ENCODE measurements at regions not wholly inside any gene's neighbourhood (a gene's known extent, or its start where the extent isn't known, plus 50 kb on each side); places are given as distances from the start of the nearest gene placed in this dataset.

GRCh38 chr6:134621858-134622257 is 303.9 kb upstream of the SGK1 start:
- DNase-seq (ENCODE audit: low spot score) = no peak
- Histone ChIP-seq H3K14ac (ENCODE audit: low read length) (no peak overlapping the region), H2BK12ac (ENCODE audit: low read length) (no peak overlapping the region), H3K9me3 (replicated peaks in 1 of 2; ENCODE audit: control insufficient read depth in 2 of 2, insufficient read depth in 1 of 2, low read depth in 1 of 2, low read length in 2 of 2) (no peaks in the 10 kb centered on the region), H3K9ac (ENCODE audit: low read depth, low read length, poor library complexity) (no peak overlapping the region), H3K4me1 (ENCODE audit: control insufficient read depth in 2 of 2, insufficient read depth in 1 of 2, low read depth in 1 of 2, low read length in 2 of 2) (peaks cover 2 to 4% of the 10 kb centered on the region in 2 donors), H3K4me3 (ENCODE audit: low read length in 2 of 2) (no peak overlapping the region), H2BK5ac (ENCODE audit: low read length) (no peak overlapping the region), H3K79me1 (ENCODE audit: low read depth, low read length) (no peaks in the 10 kb centered on the region), H2BK120ac (ENCODE audit: low read depth, low read length) (no peak overlapping the region), H3K4me2 (ENCODE audit: insufficient read depth, low read length, poor library complexity, severe bottlenecking) (no peak overlapping the region), H2BK15ac (ENCODE audit: low read length) (no peak overlapping the region), H4K8ac (ENCODE audit: low read depth, low read length) (no peak overlapping the region), H2AFZ (ENCODE audit: low read length) (no peak overlapping the region), H4K91ac (ENCODE audit: low read depth, low read length, poor library complexity) (no peak overlapping the region), H3K27ac (replicated peaks; ENCODE audit: low read length) (no peak overlapping the region), H3K23ac (ENCODE audit: low read depth, low read length, poor library complexity) (no peak overlapping the region), H3K36me3 (replicated peaks in 1 of 2; ENCODE audit: control insufficient read depth in 2 of 2, insufficient read depth in 2 of 2, low read length in 2 of 2) (no peaks in the 10 kb centered on the region), H3K18ac (ENCODE audit: low read length) (no peak overlapping the region), H2AK5ac (ENCODE audit: low read depth, low read length) (no peak overlapping the region), H3K4ac (ENCODE audit: low read length) (no peak overlapping the region), H3K27me3 (ENCODE audit: control insufficient read depth in 3 of 3, insufficient read depth in 3 of 3, low read depth in 1 of 3, low read length in 3 of 3) (peaks cover 0 to 3% (median 0%) of the 10 kb centered on the region in 3 experiments)

DNA sequence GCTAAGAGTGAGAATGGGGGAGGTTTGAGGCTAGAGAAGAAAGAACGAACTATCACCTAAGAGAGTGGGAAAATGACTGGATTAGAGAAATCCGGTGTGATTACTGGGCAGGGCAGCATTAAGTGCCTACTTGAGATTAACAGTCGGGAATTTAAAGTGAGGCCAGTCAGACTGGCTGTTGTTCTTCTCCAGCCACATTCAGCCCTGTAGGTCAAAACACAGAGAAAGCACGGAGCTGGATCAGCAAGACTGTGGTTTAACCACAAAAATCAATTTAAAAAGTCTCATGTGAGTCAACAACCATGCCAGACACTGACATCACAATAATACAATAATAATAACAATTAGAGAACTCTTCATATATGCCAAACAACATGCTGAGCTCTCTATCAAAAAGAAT is 301.9 kb upstream of the SGK1 start:
- no peak overlapping the region for H2AFZ ChIP-seq (ENCODE audit: low read length)
- H4K8ac ChIP-seq (ENCODE audit: low read depth, low read length) = no peak overlapping the region
- H2BK120ac ChIP-seq (ENCODE audit: low read depth, low read length) = no peak overlapping the region
- H3K4me2 ChIP-seq (ENCODE audit: insufficient read depth, low read length, poor library complexity, severe bottlenecking) = no peak overlapping the region
- H2BK5ac ChIP-seq (ENCODE audit: low read length) = no peak overlapping the region
- no peak overlapping the region for H2AK5ac ChIP-seq (ENCODE audit: low read depth, low read length)
- no peak for DNase-seq (ENCODE audit: low spot score)
- WGBS, 2 donors (ENCODE audit: extremely low coverage in 2 of 2, insufficient read length in 2 of 2, insufficient replicate concordance in 1 of 2) = no CpG with 5 or more reads among the region's 4 CpGs
- H3K4me3 ChIP-seq (ENCODE audit: low read length in 2 of 2) = no peak overlapping the region
- H3K9me3 ChIP-seq (replicated peaks in 1 of 2; ENCODE audit: control insufficient read depth in 2 of 2, insufficient read depth in 1 of 2, low read depth in 1 of 2, low read length in 2 of 2) = no peaks in the 10 kb centered on the region
- no peak overlapping the region for H3K9ac ChIP-seq (ENCODE audit: low read depth, low read length, poor library complexity)
- no peak overlapping the region for H3K4ac ChIP-seq (ENCODE audit: low read length)
- H3K23ac ChIP-seq (ENCODE audit: low read depth, low read length, poor library complexity) = no peak overlapping the region
- no peaks in the 10 kb centered on the region for H3K79me1 ChIP-seq (ENCODE audit: low read depth, low read length)
- no peak overlapping the region for H2BK15ac ChIP-seq (ENCODE audit: low read length)
- no peak overlapping the region for H3K14ac ChIP-seq (ENCODE audit: low read length)
- H3K27ac ChIP-seq (replicated peaks; ENCODE audit: low read length) = no peak overlapping the region
- no peak overlapping the region for H3K18ac ChIP-seq (ENCODE audit: low read length)
- H3K27me3 ChIP-seq (ENCODE audit: control insufficient read depth in 3 of 3, insufficient read depth in 3 of 3, low read depth in 1 of 3, low read length in 3 of 3) = peaks cover 0 to 3% (median 0%) of the 10 kb centered on the region in 3 experiments
- no peak overlapping the region for H2BK12ac ChIP-seq (ENCODE audit: low read length)
- peaks cover 2 to 4% of the 10 kb centered on the region in 2 donors for H3K4me1 ChIP-seq (ENCODE audit: control insufficient read depth in 2 of 2, insufficient read depth in 1 of 2, low read depth in 1 of 2, low read length in 2 of 2)
- no peak overlapping the region for H4K91ac ChIP-seq (ENCODE audit: low read depth, low read length, poor library complexity)
- no peaks in the 10 kb centered on the region for H3K36me3 ChIP-seq (replicated peaks in 1 of 2; ENCODE audit: control insufficient read depth in 2 of 2, insufficient read depth in 2 of 2, low read length in 2 of 2)

GRCh38 chr6:134619077-134619476 is 301.2 kb upstream of the SGK1 start:
- Histone ChIP-seq H2AFZ (ENCODE audit: low read length) (no peak overlapping the region), H2BK120ac (ENCODE audit: low read depth, low read length) (no peak overlapping the region), H3K9me3 (replicated peaks in 1 of 2; ENCODE audit: control insufficient read depth in 2 of 2, insufficient read depth in 1 of 2, low read depth in 1 of 2, low read length in 2 of 2) (no peaks in the 10 kb centered on the region), H3K14ac (ENCODE audit: low read length) (no peak overlapping the region), H3K4me3 (ENCODE audit: low read length in 2 of 2) (no peak overlapping the region), H2AK5ac (ENCODE audit: low read depth, low read length) (no peak overlapping the region), H2BK5ac (ENCODE audit: low read length) (no peak overlapping the region), H3K36me3 (replicated peaks in 1 of 2; ENCODE audit: control insufficient read depth in 2 of 2, insufficient read depth in 2 of 2, low read length in 2 of 2) (no peaks in the 10 kb centered on the region), H2BK15ac (ENCODE audit: low read length) (no peak overlapping the region), H3K23ac (ENCODE audit: low read depth, low read length, poor library complexity) (no peak overlapping the region), H4K8ac (ENCODE audit: low read depth, low read length) (no peak overlapping the region), H2BK12ac (ENCODE audit: low read length) (no peak overlapping the region), H3K4me1 (ENCODE audit: control insufficient read depth in 2 of 2, insufficient read depth in 1 of 2, low read depth in 1 of 2, low read length in 2 of 2) (peaks cover 2 to 4% of the 10 kb centered on the region in 2 donors), H3K4ac (ENCODE audit: low read length) (no peak overlapping the region), H3K18ac (ENCODE audit: low read length) (no peak overlapping the region), H3K9ac (ENCODE audit: low read depth, low read length, poor library complexity) (no peak overlapping the region), H3K79me1 (ENCODE audit: low read depth, low read length) (no peaks in the 10 kb centered on the region), H4K91ac (ENCODE audit: low read depth, low read length, poor library complexity) (no peak overlapping the region), H3K27me3 (ENCODE audit: control insufficient read depth in 3 of 3, insufficient read depth in 3 of 3, low read depth in 1 of 3, low read length in 3 of 3) (peaks cover 0 to 3% (median 0%) of the 10 kb centered on the region in 3 experiments), H3K27ac (replicated peaks; ENCODE audit: low read length) (no peak overlapping the region), H3K4me2 (ENCODE audit: insufficient read depth, low read length, poor library complexity, severe bottlenecking) (no peak overlapping the region)
- WGBS, 2 donors (ENCODE audit: extremely low coverage in 2 of 2, insufficient read length in 2 of 2, insufficient replicate concordance in 1 of 2) = no CpG with 5 or more reads among the region's 5 CpGs
- DNase-seq (ENCODE audit: low spot score) = no peak

- no peak overlapping the region for H3K9ac ChIP-seq (ENCODE audit: low read depth, low read length, poor library complexity)
- no peak overlapping the region for H2AFZ ChIP-seq (ENCODE audit: low read length)
- no peak overlapping the region for H3K23ac ChIP-seq (ENCODE audit: low read depth, low read length, poor library complexity)
- H3K9me3 ChIP-seq (replicated peaks in 1 of 2; ENCODE audit: control insufficient read depth in 2 of 2, insufficient read depth in 1 of 2, low read depth in 1 of 2, low read length in 2 of 2) = no peaks in the 10 kb centered on the region
- no peaks in the 10 kb centered on the region for H3K4me1 ChIP-seq (ENCODE audit: control insufficient read depth in 2 of 2, insufficient read depth in 1 of 2, low read depth in 1 of 2, low read length in 2 of 2)
- H3K79me1 ChIP-seq (ENCODE audit: low read depth, low read length) = no peaks in the 10 kb centered on the region
- H2BK12ac ChIP-seq (ENCODE audit: low read length) = no peak overlapping the region
- H2AK5ac ChIP-seq (ENCODE audit: low read depth, low read length) = no peak overlapping the region
- H2BK120ac ChIP-seq (ENCODE audit: low read depth, low read length) = no peak overlapping the region
- no peak overlapping the region for H2BK5ac ChIP-seq (ENCODE audit: low read length)
- H2BK15ac ChIP-seq (ENCODE audit: low read length) = no peak overlapping the region
- no peak overlapping the region for H3K14ac ChIP-seq (ENCODE audit: low read length)
- no peak overlapping the region for H3K18ac ChIP-seq (ENCODE audit: low read length)
- no peak overlapping the region for H3K27ac ChIP-seq (replicated peaks; ENCODE audit: low read length)
- no peak for DNase-seq (ENCODE audit: low spot score)
- WGBS, 2 donors (ENCODE audit: extremely low coverage in 2 of 2, insufficient read length in 2 of 2, insufficient replicate concordance in 1 of 2) = no CpG with 5 or more reads among the region's 5 CpGs
- H3K4me3 ChIP-seq (ENCODE audit: low read length in 2 of 2) = no peak overlapping the region
- H3K36me3 ChIP-seq (replicated peaks in 1 of 2; ENCODE audit: control insufficient read depth in 2 of 2, insufficient read depth in 2 of 2, low read length in 2 of 2) = no peaks in the 10 kb centered on the region
- no peak overlapping the region for H3K4ac ChIP-seq (ENCODE audit: low read length)
- no peaks in the 10 kb centered on the region for H3K27me3 ChIP-seq (ENCODE audit: control insufficient read depth in 3 of 3, insufficient read depth in 3 of 3, low read depth in 1 of 3, low read length in 3 of 3)
- no peak overlapping the region for H4K91ac ChIP-seq (ENCODE audit: low read depth, low read length, poor library complexity)
- H4K8ac ChIP-seq (ENCODE audit: low read depth, low read length) = no peak overlapping the region
- no peak overlapping the region for H3K4me2 ChIP-seq (ENCODE audit: insufficient read depth, low read length, poor library complexity, severe bottlenecking)
Measured at GRCh38 chr6:134614606-134615485, 296.9 kb upstream of the SGK1 start.

Data from neuronal stem cell (in vitro differentiated cells).